B cell (primary cell): ENCODE measurements at regions not wholly inside any gene's neighbourhood (a gene's known extent, or its start where the extent isn't known, plus 50 kb on each side); places are given as distances from the start of the nearest gene placed in this dataset.

Source experiments
- ATAC-seq: fragments of 200-7000 bp; cut with Tn5 transposase; one replicate; pipeline ENCODE4 v1.10.0; 2021; ENCODE audit warnings: low read depth, mild to moderate bottlenecking, moderate number of reproducible peaks, moderate library complexity
- CTCF ChIA-PET: fragments of 350-600 bp; sonication (Branson Sonifier 250); formaldehyde crosslinking; loops from one replicate; lab custom pipeline; 2021; ENCODE audit warnings: antibody characterized with exemption, inconsistent platforms; lab: Charles Lee
- POLR2A ChIA-PET: fragments of 350-600 bp; sonication (Branson Sonifier 250); formaldehyde crosslinking; loops from one replicate; lab custom pipeline; 2021; ENCODE audit warnings: antibody characterized with exemption; lab: Charles Lee
- DNase-seq: peaks from one replicate; pipeline ENCODE4 v3.0.0; 2013
- H2AFZ ChIP-seq: 2 replicates; pipeline ENCODE4 v1.6.1; 2012; ENCODE audit warnings: mild to moderate bottlenecking, low read depth, low read length; ENCODE audit not compliant: insufficient read depth, poor library complexity, severe bottlenecking
- H3K27ac ChIP-seq, 2 donors: 1 replicate in 1 of 2; 2 replicates in 1 of 2; pipeline ENCODE4 v1.5.1; 2012 to 2013; ENCODE audit warnings: low read length in 2 of 2, mild to moderate bottlenecking in 2 of 2, moderate library complexity in 1 of 2
- H3K27me3 ChIP-seq, 4 experiments: fragments of 200-600 bp in 1 of 4; sonication (generic) in 1 of 4; replicated peaks in 1 of 4; 1 replicate in 2 of 4; 2 replicates in 2 of 4; pipeline versions ENCODE4 v1.6.1 to v1.7.0; 2013 to 2016; ENCODE audit warnings: low read length in 3 of 4, mild to moderate bottlenecking in 2 of 4, mixed read lengths in 1 of 4, moderate library complexity in 1 of 4; ENCODE audit not compliant: insufficient read depth in 4 of 4, control insufficient read depth in 3 of 4; ENCODE audit errors: control extremely low read depth in 1 of 4
- H3K36me3 ChIP-seq, 2 experiments: replicated peaks in 1 of 2; 1 replicate in 1 of 2; 2 replicates in 1 of 2; pipeline versions ENCODE4 v1.6.1 to v1.7.1; 2013; ENCODE audit warnings: low read length in 1 of 2; ENCODE audit not compliant: insufficient read depth in 2 of 2, control insufficient read depth in 1 of 2; ENCODE audit errors: control extremely low read depth in 1 of 2, extremely low read depth in 1 of 2
- H3K4me1 ChIP-seq, 2 donors: fragments of 200-600 bp in 1 of 2; sonication (generic) in 1 of 2; 1 replicate in 1 of 2; 2 replicates in 1 of 2; pipeline versions ENCODE4 v1.5.1 to v1.6.1; 2013 to 2017; ENCODE audit warnings: low read length in 2 of 2; ENCODE audit not compliant: control insufficient read depth in 2 of 2, insufficient read depth in 2 of 2
- H3K4me2 ChIP-seq: replicated peaks from 2 replicates; pipeline ENCODE3; 2012; ENCODE audit warnings: mild to moderate bottlenecking, low read depth, low read length; ENCODE audit not compliant: poor library complexity, severe bottlenecking
- H3K4me3 ChIP-seq, 5 experiments: fragments of 200-600 bp in 1 of 5; sonication (generic) in 1 of 5; 1 replicate in 3 of 5; 2 replicates in 2 of 5; pipeline versions ENCODE4 v1.5.1 to v1.7.0; 2011 to 2016; ENCODE audit warnings: low read length in 4 of 5, mild to moderate bottlenecking in 4 of 5, low read depth in 2 of 5, control low read depth in 1 of 5, moderate library complexity in 1 of 5; ENCODE audit not compliant: insufficient read depth in 1 of 5; ENCODE audit errors: control extremely low read depth in 1 of 5, extremely low read depth in 1 of 5
- H3K79me2 ChIP-seq: fragments of 200-600 bp; sonication (generic); one replicate; pipeline ENCODE4 v1.6.0; 2016; ENCODE audit warnings: low read length; ENCODE audit not compliant: control insufficient read depth, insufficient read depth
- H3K9ac ChIP-seq: fragments of 200-600 bp; sonication (generic); 2 replicates; pipeline ENCODE4 v1.6.1; 2017; ENCODE audit warnings: mild to moderate bottlenecking, low read length, moderate library complexity
- H3K9me3 ChIP-seq, 3 donors: one replicate each; pipeline versions ENCODE4 v1.6.1 to v1.7.1; 2013; ENCODE audit warnings: low read length in 2 of 3; ENCODE audit not compliant: control insufficient read depth in 2 of 3, insufficient read depth in 1 of 3; ENCODE audit errors: control extremely low read depth in 1 of 3
- H4K20me1 ChIP-seq: 2 replicates; pipeline ENCODE4 v1.6.0; 2012; ENCODE audit warnings: mild to moderate bottlenecking, low read length; ENCODE audit not compliant: insufficient read depth, control insufficient read depth, poor library complexity, severe bottlenecking
- H3K27ac Mint-ChIP-seq: one replicate; pipeline ENCODE4 v1.8.0; 2021; ENCODE audit warnings: mixed read lengths
- H3K27me3 Mint-ChIP-seq: one replicate; pipeline ENCODE4 v1.8.0; 2021; ENCODE audit warnings: mixed read lengths
- H3K4me1 Mint-ChIP-seq: one replicate; pipeline ENCODE4 v1.8.0; 2021; ENCODE audit warnings: mixed read lengths
- H3K4me3 Mint-ChIP-seq: one replicate; pipeline ENCODE4 v1.8.0; 2021; ENCODE audit warnings: mixed read lengths
- H3K9me3 Mint-ChIP-seq: one replicate; pipeline ENCODE4 v1.8.0; 2022; ENCODE audit warnings: mixed read lengths; ENCODE audit not compliant: insufficient read depth
- EZH2 ChIP-seq: IDR thresholded peaks from 2 replicates; pipeline ENCODE4 v1.6.1; 2012; ENCODE audit warnings: borderline replicate concordance, low read depth, mild to moderate bottlenecking, moderate library complexity, low read length; ENCODE audit not compliant: insufficient read depth, poor library complexity, severe bottlenecking
- WGBS: methylation state at CpG from one replicate; pipeline ENCODE4 v1.1.5; 2013; ENCODE audit warnings: missing lambda C conversion rate; ENCODE audit not compliant: insufficient coverage; 5-methylcytosine and 5-hydroxymethylcytosine counted together
- intact Hi-C: fragments of 100-400 bp; cut with micrococcal nuclease; formaldehyde crosslinking; loops from one replicate; pipeline ENCODE4 v1.10.0; 2022
- TF ChIP-seq, protein P1 (sequence below): fragments of 200-600 bp; IDR thresholded peaks from one replicate; pipeline ENCODE4 v1.8.0; 2022; ENCODE audit warnings: antibody characterized with exemption, mild to moderate bottlenecking

DNA sequence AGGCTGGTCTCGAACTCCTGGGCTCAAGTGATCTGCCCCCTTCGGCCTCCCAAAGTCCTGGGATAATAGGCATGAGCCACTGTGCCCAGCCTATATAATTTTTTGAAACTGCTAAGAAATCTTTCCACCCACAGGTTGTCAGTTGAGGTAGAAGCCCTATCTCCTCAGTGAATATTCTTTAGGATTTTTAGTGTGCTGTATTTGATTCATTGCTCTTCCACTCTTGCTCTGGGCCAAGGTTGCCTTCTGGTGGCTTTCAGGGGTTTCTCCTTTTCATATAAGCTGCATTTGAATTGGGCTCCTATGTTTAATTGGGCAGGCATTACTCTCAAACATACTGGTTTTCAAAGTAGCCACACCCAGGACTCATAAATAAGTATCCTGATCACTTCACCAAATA, 931.2 kb downstream of the GATA3 start:
- Mint-ChIP-seq H3K4me1 (no peaks in the 10 kb centered on the region), H3K9me3 (no peaks in the 10 kb centered on the region), H3K27ac (no peak overlapping the region), H3K27me3 (no peaks in the 10 kb centered on the region), H3K4me3 (no peak overlapping the region)
- H3K9ac ChIP-seq = no peak overlapping the region
- TF ChIP-seq, protein P1, sequence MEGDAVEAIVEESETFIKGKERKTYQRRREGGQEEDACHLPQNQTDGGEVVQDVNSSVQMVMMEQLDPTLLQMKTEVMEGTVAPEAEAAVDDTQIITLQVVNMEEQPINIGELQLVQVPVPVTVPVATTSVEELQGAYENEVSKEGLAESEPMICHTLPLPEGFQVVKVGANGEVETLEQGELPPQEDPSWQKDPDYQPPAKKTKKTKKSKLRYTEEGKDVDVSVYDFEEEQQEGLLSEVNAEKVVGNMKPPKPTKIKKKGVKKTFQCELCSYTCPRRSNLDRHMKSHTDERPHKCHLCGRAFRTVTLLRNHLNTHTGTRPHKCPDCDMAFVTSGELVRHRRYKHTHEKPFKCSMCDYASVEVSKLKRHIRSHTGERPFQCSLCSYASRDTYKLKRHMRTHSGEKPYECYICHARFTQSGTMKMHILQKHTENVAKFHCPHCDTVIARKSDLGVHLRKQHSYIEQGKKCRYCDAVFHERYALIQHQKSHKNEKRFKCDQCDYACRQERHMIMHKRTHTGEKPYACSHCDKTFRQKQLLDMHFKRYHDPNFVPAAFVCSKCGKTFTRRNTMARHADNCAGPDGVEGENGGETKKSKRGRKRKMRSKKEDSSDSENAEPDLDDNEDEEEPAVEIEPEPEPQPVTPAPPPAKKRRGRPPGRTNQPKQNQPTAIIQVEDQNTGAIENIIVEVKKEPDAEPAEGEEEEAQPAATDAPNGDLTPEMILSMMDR = no peak
- no peak for TF ChIP-seq EZH2
- ChIA-PET POLR2A (no interaction called here), CTCF (no interaction called here)
- no peaks in the 10 kb centered on the region for H3K9me3 ChIP-seq
- no peak overlapping the region for H3K4me3 ChIP-seq
- no peaks in the 10 kb centered on the region for H3K36me3 ChIP-seq
- DNase-seq (no peak), ATAC-seq (no peak)
- H3K79me2 ChIP-seq = no peaks in the 10 kb centered on the region
- no peaks in the 10 kb centered on the region for H4K20me1 ChIP-seq
- no peaks in the 10 kb centered on the region for H3K4me1 ChIP-seq
- intact Hi-C loops = no loop called here
- H3K27me3 ChIP-seq = no peaks in the 10 kb centered on the region
- no peak overlapping the region for H2AFZ ChIP-seq
- H3K27ac ChIP-seq = no peak overlapping the region
- no CpG with 5 or more reads among the region's 2 CpGs for WGBS
- H3K4me2 ChIP-seq = no peak overlapping the region

DNA sequence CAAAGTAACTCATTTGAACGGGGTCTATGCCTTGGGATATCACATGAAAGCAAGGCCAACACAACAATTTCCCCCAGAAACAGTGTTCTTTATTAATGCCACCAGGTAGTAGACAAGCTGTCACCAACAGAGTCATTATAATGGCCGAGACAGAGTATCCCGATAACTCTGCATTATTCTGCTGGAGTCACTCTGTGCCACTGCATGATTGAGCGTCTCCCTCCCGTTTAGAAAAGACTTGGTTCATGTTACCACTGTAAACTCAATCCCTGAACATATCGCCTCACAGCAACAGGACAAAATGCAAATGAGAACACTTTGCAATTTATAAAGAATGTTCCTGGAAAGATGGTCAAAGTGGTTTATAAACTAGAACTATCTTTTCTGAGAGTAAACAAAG, 932.5 kb downstream of the GATA3 start:
- Histone ChIP-seq H3K27ac (no peak overlapping the region), H3K4me2 (no peak overlapping the region), H3K4me3 (no peak overlapping the region), H3K9ac (no peak overlapping the region), H2AFZ (no peak overlapping the region), H3K79me2 (no peaks in the 10 kb centered on the region), H3K27me3 (no peaks in the 10 kb centered on the region), H4K20me1 (no peaks in the 10 kb centered on the region), H3K4me1 (no peaks in the 10 kb centered on the region), H3K36me3 (no peaks in the 10 kb centered on the region), H3K9me3 (no peaks in the 10 kb centered on the region)
- POLR2A ChIA-PET = no interaction called here
- H3K4me3 Mint-ChIP-seq = no peak overlapping the region
- intact Hi-C loops = no loop called here
- 100% methylated on average over 2 of the region's 6 CpGs for WGBS
- ATAC-seq (no peak), DNase-seq (no peak)
- CTCF ChIA-PET = no interaction called here
- H3K4me1 Mint-ChIP-seq = no peaks in the 10 kb centered on the region
- TF ChIP-seq, protein P1 = no peak
- no peak for TF ChIP-seq EZH2
- H3K27ac Mint-ChIP-seq = no peak overlapping the region
- H3K27me3 Mint-ChIP-seq = no peaks in the 10 kb centered on the region
- peaks cover 2% of the 10 kb centered on the region for H3K9me3 Mint-ChIP-seq
